ENCODE measurements at regions not wholly inside any gene's neighbourhood (a gene's known extent, or its start where the extent isn't known, plus 50 kb on each side); places are given as distances from the start of the nearest gene placed in this dataset.

GRCh38 chrX:14476205-14476604, 53.1 kb upstream of the GLRA2 start:
- no peak for DNase-seq (ENCODE audit: low spot score)

GRCh38 chrX:14449773-14450172, 79.6 kb upstream of the GLRA2 start:
- DNase-seq (ENCODE audit: low spot score) = no peak

- DNase-seq (ENCODE audit: low spot score) = no peak
Observed at GRCh38 chrX:14448406-14448805, 80.9 kb upstream of the GLRA2 start.

GRCh38 chrX:14440106-14440505, 89.2 kb upstream of the GLRA2 start:
- DNase-seq (ENCODE audit: low spot score) = no peak

- DNase-seq (ENCODE audit: low spot score) = no peak
Observed at GRCh38 chrX:14427614-14428013, 101.7 kb upstream of the GLRA2 start.

- DNase-seq (ENCODE audit: low spot score) = no peak
Observed at GRCh38 chrX:14420841-14421240, 108.5 kb upstream of the GLRA2 start.

- DNase-seq (ENCODE audit: low spot score) = no peak
Observed at GRCh38 chrX:14412686-14413085, 116.7 kb upstream of the GLRA2 start.

- no peak for DNase-seq (ENCODE audit: low spot score)
Observed at GRCh38 chrX:14411326-14411725, 118.0 kb upstream of the GLRA2 start.

- DNase-seq (ENCODE audit: low spot score) = no peak
Observed at GRCh38 chrX:14409341-14409740, 120.0 kb upstream of the GLRA2 start.

GRCh38 chrX:14406225-14406624, 123.1 kb upstream of the GLRA2 start:
- DNase-seq (ENCODE audit: low spot score) = no peak

- DNase-seq (ENCODE audit: low spot score) = no peak
Observed at GRCh38 chrX:14398725-14399124, 130.6 kb upstream of the GLRA2 start.

- DNase-seq (ENCODE audit: low spot score) = no peak
Observed at GRCh38 chrX:14389682-14390081, 139.7 kb upstream of the GLRA2 start.

- DNase-seq (ENCODE audit: low spot score) = no peak
Observed at GRCh38 chrX:14386981-14387380, 142.4 kb upstream of the GLRA2 start.

- DNase-seq (ENCODE audit: low spot score) = no peak
Observed at GRCh38 chrX:14380044-14380443, 149.3 kb upstream of the GLRA2 start.

- DNase-seq (ENCODE audit: low spot score) = no peak
Observed at GRCh38 chrX:14377427-14377826, 151.9 kb upstream of the GLRA2 start.

GRCh38 chrX:14363728-14364127, 165.6 kb upstream of the GLRA2 start:
- no peak for DNase-seq (ENCODE audit: low spot score)

GRCh38 chrX:14362721-14363120, 166.6 kb upstream of the GLRA2 start:
- DNase-seq (ENCODE audit: low spot score) = no peak

GRCh38 chrX:14361435-14361834, 167.9 kb upstream of the GLRA2 start:
- no peak for DNase-seq (ENCODE audit: low spot score)

GRCh38 chrX:14359727-14360126, 169.6 kb upstream of the GLRA2 start:
- no peak for DNase-seq (ENCODE audit: low spot score)

- DNase-seq (ENCODE audit: low spot score) = no peak
Observed at GRCh38 chrX:14359316-14359715, 170.0 kb upstream of the GLRA2 start.

GRCh38 chrX:14357314-14357713, 172.0 kb upstream of the GLRA2 start:
- DNase-seq (ENCODE audit: low spot score) = no peak

GRCh38 chrX:14356401-14356800, 172.9 kb upstream of the GLRA2 start:
- DNase-seq (ENCODE audit: low spot score) = no peak

GRCh38 chrX:14355556-14355955, 173.8 kb upstream of the GLRA2 start:
- DNase-seq (ENCODE audit: low spot score) = no peak

- DNase-seq (ENCODE audit: low spot score) = no peak
Observed at GRCh38 chrX:14354521-14354920, 174.8 kb upstream of the GLRA2 start.

- no peak for DNase-seq (ENCODE audit: low spot score)
Observed at GRCh38 chrX:14352511-14352910, 176.8 kb upstream of the GLRA2 start.

Measured in CD4-positive, alpha-beta T cell treated with Interleukin-15 for 4 hours (primary cell).